Gastroesophageal sphincter (tissue), 3 donors: ENCODE measurements at regions not wholly inside any gene's neighbourhood (a gene's known extent, or its start where the extent isn't known, plus 50 kb on each side); places are given as distances from the start of the nearest gene placed in this dataset.

Experiments used
- EP300 ChIP-seq: sonication (generic); formaldehyde crosslinking; IDR thresholded peaks from one replicate; pipeline ENCODE4 v1.6.1; 2017; ENCODE audit warnings: antibody characterized with exemption, mild to moderate bottlenecking
- POLR2A ChIP-seq, 2 donors: fragments of 450-650 bp; IDR thresholded peaks; one replicate each; pipeline ENCODE4 v1.6.1; 2017; ENCODE audit warnings: antibody characterized with exemption in 2 of 2, mild to moderate bottlenecking in 2 of 2, moderate library complexity in 1 of 2
- POLR2AphosphoS5 ChIP-seq: sonication (generic); formaldehyde crosslinking; IDR thresholded peaks from one replicate; pipeline ENCODE4 v1.6.1; 2017; ENCODE audit warnings: antibody characterized with exemption
- TF ChIP-seq, protein P1 (sequence below), 4 experiments: fragments of 200-600 bp in 2 of 4; fragments of 450-650 bp in 2 of 4; sonication (generic) in 1 of 4; IDR thresholded peaks; one replicate each; pipeline ENCODE4 v1.5.1; 2017 to 2019; ENCODE audit warnings: antibody characterized with exemption in 4 of 4, mild to moderate bottlenecking in 2 of 4, moderate library complexity in 2 of 4

DNA sequence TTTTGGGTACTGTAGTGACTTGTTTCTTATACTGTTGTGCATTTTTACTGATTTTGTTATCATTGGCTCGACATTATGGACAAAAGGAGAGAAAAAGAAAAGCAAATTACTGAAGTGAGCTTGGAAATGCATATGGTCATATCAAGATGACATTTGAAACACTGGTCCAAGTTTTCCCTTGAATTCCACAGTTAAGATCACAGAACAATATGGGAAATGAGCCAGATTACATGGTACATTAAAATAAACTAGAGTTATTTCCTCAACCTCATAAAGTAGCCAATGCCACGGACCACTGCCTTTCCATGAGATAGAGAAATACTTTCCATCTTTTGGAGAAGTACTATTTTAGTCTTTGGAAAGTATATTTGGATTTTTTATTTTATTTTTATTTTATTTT is 62.0 kb upstream of the SGPP2 start:
- TF ChIP-seq POLR2A (IDR thresholded peaks at IDR 0.05) (no peak), POLR2AphosphoS5 (no peak), EP300 (no peak)
- TF ChIP-seq, protein P1, sequence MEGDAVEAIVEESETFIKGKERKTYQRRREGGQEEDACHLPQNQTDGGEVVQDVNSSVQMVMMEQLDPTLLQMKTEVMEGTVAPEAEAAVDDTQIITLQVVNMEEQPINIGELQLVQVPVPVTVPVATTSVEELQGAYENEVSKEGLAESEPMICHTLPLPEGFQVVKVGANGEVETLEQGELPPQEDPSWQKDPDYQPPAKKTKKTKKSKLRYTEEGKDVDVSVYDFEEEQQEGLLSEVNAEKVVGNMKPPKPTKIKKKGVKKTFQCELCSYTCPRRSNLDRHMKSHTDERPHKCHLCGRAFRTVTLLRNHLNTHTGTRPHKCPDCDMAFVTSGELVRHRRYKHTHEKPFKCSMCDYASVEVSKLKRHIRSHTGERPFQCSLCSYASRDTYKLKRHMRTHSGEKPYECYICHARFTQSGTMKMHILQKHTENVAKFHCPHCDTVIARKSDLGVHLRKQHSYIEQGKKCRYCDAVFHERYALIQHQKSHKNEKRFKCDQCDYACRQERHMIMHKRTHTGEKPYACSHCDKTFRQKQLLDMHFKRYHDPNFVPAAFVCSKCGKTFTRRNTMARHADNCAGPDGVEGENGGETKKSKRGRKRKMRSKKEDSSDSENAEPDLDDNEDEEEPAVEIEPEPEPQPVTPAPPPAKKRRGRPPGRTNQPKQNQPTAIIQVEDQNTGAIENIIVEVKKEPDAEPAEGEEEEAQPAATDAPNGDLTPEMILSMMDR (IDR thresholded peaks at IDR 0.05): no peak
